Liver (tissue), 8 donors: ENCODE measurements at regions not wholly inside any gene's neighbourhood (a gene's known extent, or its start where the extent isn't known, plus 50 kb on each side); places are given as distances from the start of the nearest gene placed in this dataset.

ENCODE experiments used
- DNase-seq: peaks from one replicate; pipeline ENCODE4 v3.0.0-alpha.2; 2017; ENCODE audit warnings: low spot score
- H3K27ac ChIP-seq, 2 donors: one replicate each; pipeline ENCODE4 v1.7.0; 2013; ENCODE audit warnings: inconsistent platforms in 2 of 2, low read length in 2 of 2, control low read depth in 1 of 2, low read depth in 1 of 2, mild to moderate bottlenecking in 1 of 2
- H3K27me3 ChIP-seq, 4 donors: one replicate each; pipeline versions ENCODE4 v1.6.1 to v1.7.0; 2013; ENCODE audit warnings: low read length in 3 of 4, inconsistent platforms in 1 of 4, mild to moderate bottlenecking in 1 of 4, moderate library complexity in 1 of 4; ENCODE audit not compliant: control insufficient read depth in 4 of 4, insufficient read depth in 4 of 4
- H3K36me3 ChIP-seq, 4 donors: one replicate each; pipeline versions ENCODE4 v1.6.1 to v1.7.0; 2013; ENCODE audit warnings: low read length in 3 of 4, mild to moderate bottlenecking in 3 of 4, low read depth in 1 of 4, moderate library complexity in 1 of 4; ENCODE audit not compliant: control insufficient read depth in 4 of 4, insufficient read depth in 3 of 4
- H3K4me1 ChIP-seq, 4 donors: one replicate each; pipeline versions ENCODE4 v1.6.1 to v1.7.0; 2013; ENCODE audit warnings: low read length in 3 of 4, mild to moderate bottlenecking in 3 of 4, moderate library complexity in 1 of 4; ENCODE audit not compliant: control insufficient read depth in 4 of 4, insufficient read depth in 4 of 4
- H3K4me3 ChIP-seq, 3 donors: one replicate each; pipeline versions ENCODE4 v1.6.1 to v1.7.0; 2013; ENCODE audit warnings: low read length in 3 of 3, control low read depth in 1 of 3, low read depth in 1 of 3, mild to moderate bottlenecking in 1 of 3
- H3K9ac ChIP-seq, 2 donors: one replicate each; pipeline ENCODE4 v1.7.0; 2013; ENCODE audit warnings: low read length in 2 of 2, mild to moderate bottlenecking in 2 of 2, moderate library complexity in 2 of 2, control low read depth in 1 of 2, low read depth in 1 of 2
- H3K9me3 ChIP-seq, 4 donors: one replicate each; pipeline versions ENCODE4 v1.6.1 to v1.7.0; 2013; ENCODE audit warnings: low read length in 3 of 4; ENCODE audit not compliant: control insufficient read depth in 4 of 4
- ATF3 ChIP-seq: IDR thresholded peaks from 2 replicates; pipeline ENCODE4 v1.6.1; 2016; ENCODE audit warnings: antibody characterized with exemption
- CTCF ChIP-seq: fragments of 150-350 bp; IDR thresholded peaks from 2 replicates; pipeline ENCODE4 v1.5.1; 2017; ENCODE audit warnings: improper control_type of control experiment, low read depth, low read length; ENCODE audit not compliant: missing input control
- EGR1 ChIP-seq, 2 donors: IDR thresholded peaks; 2 replicates each; pipeline ENCODE4 v1.6.1; 2016 to 2018; ENCODE audit warnings: antibody characterized with exemption in 2 of 2, low read depth in 2 of 2
- FOXA1 ChIP-seq: IDR thresholded peaks from 2 replicates; pipeline ENCODE4 v1.6.1; 2016; ENCODE audit warnings: antibody characterized with exemption
- FOXA2 ChIP-seq: IDR thresholded peaks from 2 replicates; pipeline ENCODE4 v1.6.1; 2016; ENCODE audit warnings: antibody characterized with exemption
- HNF4A ChIP-seq, 2 donors: conservative IDR thresholded peaks; 2 replicates each; pipeline ENCODE4 v1.6.1; 2016; ENCODE audit warnings: antibody characterized with exemption in 2 of 2, mild to moderate bottlenecking in 2 of 2
- HNF4G ChIP-seq: IDR thresholded peaks from 2 replicates; pipeline ENCODE4 v1.6.1; 2016; ENCODE audit warnings: antibody characterized with exemption
- JUND ChIP-seq, 2 donors: IDR thresholded peaks; 2 replicates each; pipeline ENCODE4 v1.6.1; 2016; ENCODE audit warnings: antibody characterized with exemption in 2 of 2
- MAX ChIP-seq: IDR thresholded peaks from 2 replicates; pipeline ENCODE4 v1.6.1; 2016; ENCODE audit warnings: antibody characterized with exemption
- NR2F2 ChIP-seq: IDR thresholded peaks from 2 replicates; pipeline ENCODE4 v1.6.1; 2016; ENCODE audit warnings: antibody characterized with exemption
- RAD21 ChIP-seq, 2 donors: IDR thresholded peaks; 2 replicates each; pipeline ENCODE4 v1.6.1; 2016; ENCODE audit warnings: antibody characterized with exemption in 2 of 2, mild to moderate bottlenecking in 2 of 2
- REST ChIP-seq: IDR thresholded peaks from 2 replicates; pipeline ENCODE4 v1.6.1; 2016; ENCODE audit warnings: antibody characterized with exemption, mild to moderate bottlenecking
- RXRA ChIP-seq, 2 donors: IDR thresholded peaks; 2 replicates each; pipeline ENCODE4 v1.6.1; 2017 to 2018; ENCODE audit warnings: antibody characterized with exemption in 2 of 2, mild to moderate bottlenecking in 1 of 2
- SP1 ChIP-seq: IDR thresholded peaks from 2 replicates; pipeline ENCODE4 v1.6.1; 2018; ENCODE audit warnings: antibody characterized with exemption, mild to moderate bottlenecking
- TAF1 ChIP-seq: conservative IDR thresholded peaks from 2 replicates; pipeline ENCODE4 v1.6.1; 2016; ENCODE audit warnings: antibody characterized with exemption, mild to moderate bottlenecking
- YY1 ChIP-seq: IDR thresholded peaks from 2 replicates; pipeline ENCODE4 v1.6.1; 2016; ENCODE audit warnings: antibody characterized with exemption, mild to moderate bottlenecking
- ZBTB33 ChIP-seq: IDR thresholded peaks from 2 replicates; pipeline ENCODE4 v1.6.1; 2016; ENCODE audit warnings: antibody characterized with exemption
- WGBS: extraction: QIAGEN DNeasy Blood & Tissue Kit; methylation state at CpG from one replicate; pipeline ENCODE4 v1.1.7; 2013; 5-methylcytosine and 5-hydroxymethylcytosine counted together
- donor health status: healthy.
- donor health status: healthy.
- donor health status: healthy.
- donor health status: healthy.
- donor health status: healthy.

- Histone ChIP-seq H3K9ac (no peak overlapping the region), H3K27ac (no peak overlapping the region), H3K4me3 (no peak overlapping the region), H3K27me3 (no peaks in the 10 kb centered on the region), H3K9me3 (no peaks in the 10 kb centered on the region), H3K36me3 (peaks cover 0 to 8% (median 3%) of the 10 kb centered on the region in 4 donors), H3K4me1 (peaks cover 4 to 24% (median 18%) of the 10 kb centered on the region in 4 donors)
- peak; percentile 72 for DNase-seq
- WGBS, result 86% methylated on average over 27 of the region's 27 CpGs
- TF ChIP-seq REST (no peak), SP1 (no peak), CTCF (no peak), ZBTB33 (no peak), RXRA (IDR thresholded peaks at IDR 0.05) (no peak)
These were observed 80.2 kb downstream of the NCOR2 start for GRCh38 chr12:124487066-124487833.

GRCh38 chr12:124486346-124486963 lies 81.0 kb downstream of the NCOR2 start:
- TF ChIP-seq HNF4G (no peak), HNF4A (conservative IDR thresholded peaks at IDR 0.05) (no peak), RXRA (IDR thresholded peaks at IDR 0.05) (no peak), REST (no peak), JUND (IDR thresholded peaks at IDR 0.05) (no peak), NR2F2 (no peak), TAF1 (no peak), RAD21 (IDR thresholded peaks at IDR 0.05) (no peak), YY1 (no peak), FOXA1 (no peak), MAX (no peak), SP1 (no peak), ATF3 (no peak), FOXA2 (no peak), EGR1 (IDR thresholded peaks at IDR 0.05; ENCODE audit: low read depth in 2 of 2) (no peak)
- Histone ChIP-seq H3K9me3 (no peaks in the 10 kb centered on the region), H3K9ac (no peak overlapping the region), H3K27ac (no peak overlapping the region), H3K4me1 (peaks cover 1 to 19% (median 10%) of the 10 kb centered on the region in 4 donors), H3K27me3 (no peaks in the 10 kb centered on the region), H3K4me3 (no peak overlapping the region), H3K36me3 (peaks cover 0 to 8% (median 3%) of the 10 kb centered on the region in 4 donors)
- no peak for DNase-seq
- WGBS, result 96% methylated on average over 26 of the region's 26 CpGs
